ENCODE measurements at regions not wholly inside any gene's neighbourhood (a gene's known extent, or its start where the extent isn't known, plus 50 kb on each side); places are given as distances from the start of the nearest gene placed in this dataset.

- TF ChIP-seq CTCF (conservative IDR thresholded peaks at IDR 0.05; ENCODE audit: low read depth, low read length) = no peak
- no peak for TF ChIP-seq EZH2 (IDR thresholded peaks at IDR 0.05; ENCODE audit: borderline replicate concordance, low read depth, low read length, poor library complexity, severe bottlenecking)
These were observed 429.8 kb upstream of the CDH2 start for GRCh38 chr18:28606686-28607085.

All from A673 (cell line).